ENCODE measurements at regions not wholly inside any gene's neighbourhood (a gene's known extent, or its start where the extent isn't known, plus 50 kb on each side); places are given as distances from the start of the nearest gene placed in this dataset.
"Not testable (repeated sequence)": the region's sequence is repeated elsewhere in the genome, so short reads cannot be mapped to it uniquely, and the experiment has no call there.

DNA sequence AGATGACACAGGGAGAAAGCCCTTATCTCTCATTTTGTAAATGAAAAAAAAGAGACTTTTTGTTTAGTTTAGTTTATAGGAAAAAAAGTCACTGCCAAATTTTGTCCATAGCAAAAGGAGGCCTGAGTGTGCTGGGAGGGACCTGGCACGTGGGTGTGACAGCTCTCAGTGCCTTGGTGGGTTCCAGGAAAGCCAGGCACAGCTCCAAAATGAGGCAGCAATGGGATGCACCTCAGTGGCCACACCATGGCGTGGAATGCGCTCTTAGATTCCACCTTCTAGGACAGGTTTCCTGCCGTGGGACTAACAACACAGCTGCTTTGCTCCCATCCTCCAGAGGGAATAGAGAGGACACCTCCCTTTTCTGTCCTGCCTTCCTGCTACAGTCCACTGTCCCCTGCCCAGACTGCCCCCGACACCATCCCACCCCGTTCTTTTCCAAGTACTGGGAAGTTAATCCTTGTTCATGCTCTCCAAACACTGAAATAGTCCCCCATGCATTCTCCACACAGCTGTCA lies 207.6 kb downstream of the EMP1 start:
- WGBS (ENCODE audit: low lambda C conversion rate), result 11% methylated on average over 5 of the region's 6 CpGs
- Histone ChIP-seq H3K27me3 (ENCODE audit: insufficient read depth) (no peaks in the 10 kb centered on the region), H3K27ac (ENCODE audit: low read depth in 2 of 2, low read length in 1 of 2) (no peak overlapping the region), H3K9ac (no peak overlapping the region), H3K4me1 (ENCODE audit: control insufficient read depth in 1 of 2, insufficient read depth in 2 of 2, low read depth in 1 of 2, low read length in 1 of 2) (no peaks in the 10 kb centered on the region), H3F3A (replicated peaks; ENCODE audit: insufficient read depth) (no peaks in the 10 kb centered on the region), H3K36me3 (replicated peaks in 1 of 2; ENCODE audit: control insufficient read depth in 1 of 2, insufficient read depth in 2 of 2, low read length in 1 of 2) (no peaks in the 10 kb centered on the region), H3K79me2 (ENCODE audit: insufficient read depth) (no peaks in the 10 kb centered on the region), H4K20me1 (ENCODE audit: insufficient read depth) (no peaks in the 10 kb centered on the region), H3K4me3 (ENCODE audit: low read depth in 2 of 2, low read length in 1 of 2) (no peak overlapping the region), H3K4me2 (no peak overlapping the region), H2AFZ (ENCODE audit: low read depth) (no peak overlapping the region), H3K9me2 (no peaks in the 10 kb centered on the region), H3K9me3 (no peaks in the 10 kb centered on the region)
- POLR2A ChIA-PET, result no interaction called here
- DNase-seq, result no peak
- CTCF ChIA-PET, result no interaction called here
- TF ChIP-seq NFIC (IDR thresholded peaks at IDR 0.05; ENCODE audit: borderline replicate concordance) (no peak), FOXM1 (IDR thresholded peaks at IDR 0.05; ENCODE audit: low read depth) (no peak), FOXJ3 (CRISPR knock-in tag; IDR thresholded peaks at IDR 0.05) (no peak), MEF2A (IDR thresholded peaks at IDR 0.05; ENCODE audit: borderline replicate concordance, low read depth) (no peak)
- TF ChIP-seq, protein P1, sequence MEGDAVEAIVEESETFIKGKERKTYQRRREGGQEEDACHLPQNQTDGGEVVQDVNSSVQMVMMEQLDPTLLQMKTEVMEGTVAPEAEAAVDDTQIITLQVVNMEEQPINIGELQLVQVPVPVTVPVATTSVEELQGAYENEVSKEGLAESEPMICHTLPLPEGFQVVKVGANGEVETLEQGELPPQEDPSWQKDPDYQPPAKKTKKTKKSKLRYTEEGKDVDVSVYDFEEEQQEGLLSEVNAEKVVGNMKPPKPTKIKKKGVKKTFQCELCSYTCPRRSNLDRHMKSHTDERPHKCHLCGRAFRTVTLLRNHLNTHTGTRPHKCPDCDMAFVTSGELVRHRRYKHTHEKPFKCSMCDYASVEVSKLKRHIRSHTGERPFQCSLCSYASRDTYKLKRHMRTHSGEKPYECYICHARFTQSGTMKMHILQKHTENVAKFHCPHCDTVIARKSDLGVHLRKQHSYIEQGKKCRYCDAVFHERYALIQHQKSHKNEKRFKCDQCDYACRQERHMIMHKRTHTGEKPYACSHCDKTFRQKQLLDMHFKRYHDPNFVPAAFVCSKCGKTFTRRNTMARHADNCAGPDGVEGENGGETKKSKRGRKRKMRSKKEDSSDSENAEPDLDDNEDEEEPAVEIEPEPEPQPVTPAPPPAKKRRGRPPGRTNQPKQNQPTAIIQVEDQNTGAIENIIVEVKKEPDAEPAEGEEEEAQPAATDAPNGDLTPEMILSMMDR (IDR thresholded peaks at IDR 0.05), result no peak

DNA sequence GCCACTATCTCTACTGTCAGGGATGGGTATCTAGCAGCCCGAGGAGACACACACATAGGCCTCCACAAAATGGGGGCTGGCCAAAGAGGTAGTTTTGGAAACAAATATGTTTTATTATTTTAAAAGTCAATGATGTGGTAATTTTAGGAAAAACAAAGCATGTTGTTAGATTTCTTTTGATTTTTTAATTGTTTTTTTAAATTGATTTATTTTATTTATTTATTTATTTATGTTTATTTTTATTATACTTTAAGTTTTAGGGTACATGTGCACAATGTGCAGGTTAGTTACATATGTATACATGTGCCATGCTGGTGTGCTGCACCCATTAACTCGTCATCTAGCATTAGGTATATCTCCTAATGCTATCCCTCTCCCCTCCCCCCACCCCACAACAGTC lies 194.8 kb downstream of the EMP1 start:
- H3K9ac ChIP-seq; CTCF ChIA-PET; H3K27me3 ChIP-seq (ENCODE audit: insufficient read depth); POLR2A ChIA-PET; H3K27ac ChIP-seq (ENCODE audit: low read depth in 2 of 2, low read length in 1 of 2); H3K9me2 ChIP-seq; H3F3A ChIP-seq (replicated peaks; ENCODE audit: insufficient read depth); H3K4me2 ChIP-seq; H4K20me1 ChIP-seq (ENCODE audit: insufficient read depth); H3K9me3 ChIP-seq; H2AFZ ChIP-seq (ENCODE audit: low read depth); H3K4me3 ChIP-seq (ENCODE audit: low read depth in 2 of 2, low read length in 1 of 2); H3K79me2 ChIP-seq (ENCODE audit: insufficient read depth); DNase-seq; H3K36me3 ChIP-seq (replicated peaks in 1 of 2; ENCODE audit: control insufficient read depth in 1 of 2, insufficient read depth in 2 of 2, low read length in 1 of 2): not testable (repeated sequence)
- WGBS (ENCODE audit: low lambda C conversion rate), result 12% methylated on average over 2 of the region's 2 CpGs
- peaks cover 0 to 13% of the 10 kb centered on the region in 2 experiments; a peak in 2 of 4 replicates for H3K4me1 ChIP-seq (ENCODE audit: control insufficient read depth in 1 of 2, insufficient read depth in 2 of 2, low read depth in 1 of 2, low read length in 1 of 2)

- 22% methylated on average over 7 of the region's 7 CpGs for WGBS (ENCODE audit: low lambda C conversion rate)
Measured at GRCh38 chr12:13390918-13391317, 194.4 kb downstream of the EMP1 start.

More at GRCh38 chr12:13390918-13391317, 194.4 kb downstream of the EMP1 start:
- no peak overlapping the region for H3K4me3 ChIP-seq (ENCODE audit: low read depth in 2 of 2, low read length in 1 of 2)
- H3K4me2 ChIP-seq, result no peak overlapping the region
- no peaks in the 10 kb centered on the region; the same call in 1 of the 2 replicates for H3K27me3 ChIP-seq (ENCODE audit: insufficient read depth)
- no peak overlapping the region for H2AFZ ChIP-seq (ENCODE audit: low read depth)
- H3K9me3 ChIP-seq, result no peaks in the 10 kb centered on the region
- ChIA-PET CTCF (no interaction called here), POLR2A (no interaction called here)
- H3K79me2 ChIP-seq (ENCODE audit: insufficient read depth), result no peaks in the 10 kb centered on the region
- H3F3A ChIP-seq (replicated peaks; ENCODE audit: insufficient read depth), result no peaks in the 10 kb centered on the region
- H3K36me3 ChIP-seq (replicated peaks in 1 of 2; ENCODE audit: control insufficient read depth in 1 of 2, insufficient read depth in 2 of 2, low read length in 1 of 2), result no peaks in the 10 kb centered on the region
- peak; percentile 74 for DNase-seq
- H3K9ac ChIP-seq, result no peak overlapping the region
- peaks cover 0 to 13% of the 10 kb centered on the region in 2 experiments; a peak in 2 of 4 replicates for H3K4me1 ChIP-seq (ENCODE audit: control insufficient read depth in 1 of 2, insufficient read depth in 2 of 2, low read depth in 1 of 2, low read length in 1 of 2)
- peak overlapping the region in 1 of 2 experiments; percentile 43; a peak in 1 of 4 replicates for H3K27ac ChIP-seq (ENCODE audit: low read depth in 2 of 2, low read length in 1 of 2)
- H3K9me2 ChIP-seq, result no peaks in the 10 kb centered on the region
- TF ChIP-seq TCF12 (IDR thresholded peaks at IDR 0.05), result no peak
- TF ChIP-seq REST (IDR thresholded peaks at IDR 0.05; ENCODE audit: low read depth, low read length), result no peak
- TF ChIP-seq GABPA (IDR thresholded peaks at IDR 0.05; ENCODE audit: low read depth), result no peak
- TF ChIP-seq FOXJ3 (CRISPR knock-in tag; IDR thresholded peaks at IDR 0.05), result no peak
- TF ChIP-seq TAF1 (IDR thresholded peaks at IDR 0.05; ENCODE audit: borderline replicate concordance, low read depth, low read length), result no peak
- TF ChIP-seq, protein P2, sequence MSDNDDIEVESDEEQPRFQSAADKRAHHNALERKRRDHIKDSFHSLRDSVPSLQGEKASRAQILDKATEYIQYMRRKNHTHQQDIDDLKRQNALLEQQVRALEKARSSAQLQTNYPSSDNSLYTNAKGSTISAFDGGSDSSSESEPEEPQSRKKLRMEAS (IDR thresholded peaks at IDR 0.05; ENCODE audit: low read depth), result no peak
- no peak for TF ChIP-seq FOXM1 (IDR thresholded peaks at IDR 0.05; ENCODE audit: low read depth)
- no peak; a peak in 1 of 4 replicates for TF ChIP-seq EP300 (IDR thresholded peaks at IDR 0.05; ENCODE audit: borderline replicate concordance in 1 of 2, low read depth in 1 of 2, low read length in 1 of 2)
- no peak for TF ChIP-seq USF1 (IDR thresholded peaks at IDR 0.05; ENCODE audit: borderline replicate concordance, low read depth)
- no peak for TF ChIP-seq MXI1 (IDR thresholded peaks at IDR 0.05; ENCODE audit: low read depth, low read length)
- no peak for TF ChIP-seq MEF2A (IDR thresholded peaks at IDR 0.05; ENCODE audit: borderline replicate concordance, low read depth)
- TF ChIP-seq JUND (IDR thresholded peaks at IDR 0.05), result no peak
- TF ChIP-seq TEAD4 (IDR thresholded peaks at IDR 0.05; ENCODE audit: borderline replicate concordance, insufficient read depth), result no peak
- no peak for TF ChIP-seq RFX5 (IDR thresholded peaks at IDR 0.05; ENCODE audit: low read length)
- no peak for TF ChIP-seq POLR2AphosphoS5 (IDR thresholded peaks at IDR 0.05; ENCODE audit: low read depth, low read length)
- no peaks in the 10 kb centered on the region for H4K20me1 ChIP-seq (ENCODE audit: insufficient read depth)

All from SK-N-SH (cell line).